Activated CD8-positive, alpha-beta memory T cell treated with anti-CD3 and anti-CD28 coated beads, Interleukin-2, amount 50 U/mL, for 24 hours (primary cell): ENCODE measurements at regions not wholly inside any gene's neighbourhood (a gene's known extent, or its start where the extent isn't known, plus 50 kb on each side); places are given as distances from the start of the nearest gene placed in this dataset.

Source experiments
- DNase-seq: peaks from one replicate; pipeline ENCODE4 v3.0.0-alpha.2; 2020; ENCODE audit errors: extremely low read depth

DNA sequence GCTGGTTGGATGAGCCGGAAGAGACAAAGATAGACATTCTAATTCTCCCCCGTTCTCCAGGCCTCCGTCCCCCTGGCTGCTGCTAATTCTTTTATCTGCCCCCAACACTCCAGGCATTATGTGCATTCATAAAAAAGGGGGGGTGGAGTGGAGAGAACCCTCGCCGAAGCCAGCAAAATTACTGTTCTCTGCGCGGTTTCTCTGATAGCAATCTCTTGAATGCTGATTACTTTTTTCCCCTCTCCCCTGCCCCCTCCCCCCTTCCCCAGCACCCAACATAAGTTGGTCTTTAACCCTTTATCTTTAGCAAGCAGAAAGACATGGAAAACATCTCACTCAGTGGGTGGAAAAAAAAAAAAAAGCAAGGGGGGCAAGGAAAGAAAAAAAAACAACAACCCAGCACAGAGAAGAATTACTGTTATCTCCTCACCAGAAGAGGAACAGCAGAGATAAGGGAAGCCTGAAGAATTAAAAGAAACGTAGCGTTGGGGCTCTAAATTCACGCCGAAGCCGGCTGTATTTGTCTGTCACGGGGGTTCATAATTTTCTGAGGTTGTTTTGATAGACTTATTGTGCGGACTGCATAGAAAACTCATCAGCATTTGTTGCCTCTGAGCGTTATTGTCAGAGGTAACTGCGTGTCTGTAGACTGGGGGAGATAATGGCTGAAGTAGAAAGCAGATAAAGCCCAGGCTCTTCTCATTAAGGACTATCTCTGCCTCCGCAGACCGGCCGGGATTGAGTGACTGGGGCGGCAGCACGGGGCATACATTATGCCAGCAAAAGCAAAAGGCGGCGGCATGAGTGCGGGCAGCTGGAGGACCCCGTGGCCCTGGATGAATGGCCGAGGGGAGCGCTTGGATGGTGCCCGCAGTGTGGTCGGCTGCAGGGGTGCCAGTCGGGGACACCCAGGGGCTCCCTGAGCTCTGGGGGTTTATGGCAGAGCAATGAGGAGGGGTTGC, 126.9 kb downstream of the MRM1 start:
- DNase-seq, result no peak

DNA sequence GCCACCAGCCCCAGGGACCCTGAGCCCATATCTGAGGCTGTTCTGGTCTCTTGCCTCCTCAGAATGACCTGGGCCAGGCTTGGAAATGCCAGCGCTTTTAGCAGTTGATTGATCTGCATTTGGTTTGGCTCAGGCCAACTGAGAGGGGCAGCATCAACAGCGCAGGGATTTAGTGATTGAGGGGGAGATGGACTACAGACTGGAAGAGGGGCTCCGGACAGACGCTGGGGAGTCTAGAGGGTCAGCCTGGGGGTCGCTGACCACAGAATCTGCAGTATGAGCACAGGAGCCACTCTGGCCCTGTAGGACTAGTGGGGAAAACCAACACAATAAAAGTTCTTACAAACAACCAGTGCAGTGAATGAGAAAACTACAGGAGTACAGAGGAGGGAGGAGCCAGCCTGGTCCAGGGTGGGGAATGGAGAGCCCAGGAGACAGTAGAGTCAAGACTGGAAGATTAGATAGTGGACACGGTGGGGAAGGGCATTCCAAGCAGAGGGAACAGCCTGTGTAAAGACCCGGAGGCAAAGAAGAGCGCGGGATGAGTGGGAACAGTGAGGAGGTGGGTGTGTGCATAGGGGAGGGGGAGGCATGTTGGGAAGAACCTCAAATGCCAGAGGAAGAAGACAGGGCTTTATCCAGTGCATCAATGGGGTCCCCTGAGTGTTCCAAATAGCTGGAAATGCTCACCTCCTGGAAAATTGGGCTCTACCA, 128.9 kb downstream of the MRM1 start:
- no peak for DNase-seq

GRCh38 chr17:36730857-36731490, 129.6 kb downstream of the MRM1 start:
- no peak for DNase-seq

DNA sequence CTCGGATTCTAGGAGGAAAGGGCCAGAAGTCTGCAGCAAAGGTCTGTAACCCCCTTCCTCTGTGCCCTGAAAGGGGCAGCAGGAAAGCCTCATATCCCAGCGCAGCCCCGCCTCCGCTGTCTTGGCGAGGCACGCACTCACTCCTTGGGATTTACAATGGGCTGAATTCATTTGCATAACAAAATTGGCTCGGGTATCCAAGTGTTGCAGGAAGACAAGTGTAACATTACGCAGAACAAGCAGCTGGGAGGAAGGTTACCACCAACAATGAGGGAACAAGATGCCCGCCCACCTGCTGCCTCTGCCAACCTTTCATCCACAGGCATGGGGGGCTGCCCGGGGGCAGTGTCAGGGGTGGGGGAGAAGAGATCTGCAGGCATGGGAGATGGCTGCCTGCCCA, 130.4 kb downstream of the MRM1 start:
- DNase-seq, result no peak

DNA sequence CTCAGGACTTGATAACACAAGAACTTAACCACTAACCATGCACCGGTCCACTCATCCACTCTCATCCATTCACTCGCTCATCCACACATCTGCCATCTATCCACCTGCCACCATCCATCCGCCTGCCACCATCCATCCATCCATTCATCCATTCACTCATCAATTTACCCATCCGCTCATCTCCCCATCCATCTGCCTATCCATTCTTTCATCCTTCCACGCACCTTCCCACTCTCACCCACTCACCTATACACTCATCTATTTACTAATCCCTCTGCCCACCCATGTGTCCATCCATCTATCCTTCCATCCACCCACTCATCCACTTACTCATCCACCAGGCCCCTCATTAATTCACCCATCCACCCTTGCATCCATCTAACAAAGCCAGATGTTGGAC, 131.0 kb downstream of the MRM1 start:
- DNase-seq, result no peak

- no peak for DNase-seq
These were observed 135.1 kb downstream of the MRM1 start for GRCh38 chr17:36736201-36737156.

DNA sequence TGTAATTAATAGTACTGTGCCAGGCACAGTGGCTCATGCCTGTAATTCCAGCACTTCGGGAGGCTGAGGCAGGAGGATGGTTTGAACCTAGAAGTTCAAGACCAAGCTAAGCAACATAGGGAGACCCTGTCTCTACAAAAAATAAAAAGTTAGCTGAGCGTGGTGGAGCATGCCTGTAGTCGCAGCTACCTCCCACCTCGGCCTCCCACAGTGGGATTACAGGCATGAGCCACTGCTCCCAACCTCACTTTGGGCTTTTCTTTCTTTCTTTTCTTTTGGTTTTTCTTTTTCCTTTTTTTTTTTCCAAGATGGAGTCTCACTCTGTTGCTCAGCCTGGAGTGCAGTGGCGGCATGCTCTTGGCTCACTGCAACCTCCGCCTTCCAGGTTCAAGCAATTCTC, 137.8 kb downstream of the MRM1 start:
- no peak for DNase-seq

GRCh38 chr17:36740157-36740556, 138.8 kb downstream of the MRM1 start:
- no peak for DNase-seq

DNA sequence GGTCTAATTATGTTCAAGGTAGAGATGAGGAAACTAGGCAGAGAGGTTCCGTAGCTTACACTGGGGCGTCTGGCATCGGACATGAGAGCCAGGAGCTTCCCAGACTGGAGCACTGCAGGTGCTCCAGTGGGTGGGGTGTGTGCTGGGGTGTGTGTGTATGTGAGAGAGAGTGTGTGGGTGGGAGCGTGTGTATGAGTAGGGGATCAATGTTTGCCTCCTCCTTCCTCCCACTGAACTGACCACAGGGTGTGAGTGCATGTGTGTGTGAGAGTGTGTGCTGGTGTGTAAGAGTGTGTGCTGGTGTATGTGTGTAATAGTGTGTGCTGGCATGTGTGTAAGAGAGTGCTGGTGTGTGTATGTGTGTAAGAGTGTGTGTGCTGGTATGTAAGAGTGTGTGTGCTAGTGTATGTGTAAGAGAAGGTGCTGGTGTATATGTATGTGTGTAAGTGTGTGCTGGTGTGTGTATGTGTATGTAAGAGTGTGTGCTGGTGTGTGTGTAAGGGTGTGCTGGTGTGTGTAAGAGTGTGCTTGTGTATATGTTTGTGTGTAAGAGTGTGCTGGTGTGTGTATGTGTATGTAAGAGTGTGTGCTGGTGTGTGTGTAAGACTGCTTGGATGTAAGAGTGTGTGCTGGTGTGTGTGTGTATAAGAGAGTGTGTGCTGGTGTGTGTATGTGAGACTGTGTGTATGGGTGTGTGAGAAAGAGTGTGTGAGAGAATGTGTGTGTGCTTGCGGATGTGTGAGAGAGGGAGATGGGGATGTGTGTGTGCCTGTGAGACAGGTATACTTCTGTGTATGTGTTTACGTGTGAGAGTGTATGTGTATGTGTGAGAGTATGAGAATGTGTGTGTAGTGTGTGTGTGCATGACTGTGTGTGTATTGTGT, 139.9 kb downstream of the MRM1 start:
- DNase-seq, result no peak

DNA sequence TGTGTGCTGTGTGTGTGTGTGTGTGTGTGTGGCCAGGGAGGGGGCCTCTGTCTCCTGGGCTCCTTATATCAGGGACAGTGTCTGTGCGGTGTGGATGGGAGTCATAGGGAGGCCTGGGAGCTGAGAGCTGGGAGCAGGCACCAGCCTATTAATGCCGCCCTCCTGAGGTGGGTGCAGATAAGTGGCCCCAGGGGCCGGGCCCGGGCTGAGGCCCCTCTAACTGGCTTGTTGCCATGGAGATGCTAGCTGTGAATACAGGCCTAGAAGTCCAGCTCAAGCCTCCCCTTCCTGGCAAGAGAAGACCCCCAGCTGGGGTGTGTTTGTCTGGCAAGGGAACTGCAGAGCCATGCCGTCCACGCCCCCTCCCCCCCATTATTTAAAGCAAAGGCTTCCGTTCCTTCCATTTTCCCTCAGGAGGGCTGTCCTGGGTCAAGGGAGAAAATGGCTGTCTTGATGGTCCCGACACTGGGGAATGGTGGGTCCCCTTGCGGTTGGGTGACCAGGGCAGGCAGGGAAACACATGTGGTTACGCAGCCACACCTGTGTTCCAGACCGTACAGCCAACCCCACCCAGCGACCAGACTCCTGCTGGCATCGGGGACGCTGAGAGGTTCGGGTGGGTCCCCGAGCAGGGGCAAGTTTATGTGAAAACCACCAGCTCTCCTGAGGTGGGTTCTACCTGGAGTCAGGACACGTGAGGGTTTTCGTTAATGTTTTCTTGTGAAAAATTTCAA, 141.1 kb downstream of the MRM1 start:
- DNase-seq, result no peak

DNA sequence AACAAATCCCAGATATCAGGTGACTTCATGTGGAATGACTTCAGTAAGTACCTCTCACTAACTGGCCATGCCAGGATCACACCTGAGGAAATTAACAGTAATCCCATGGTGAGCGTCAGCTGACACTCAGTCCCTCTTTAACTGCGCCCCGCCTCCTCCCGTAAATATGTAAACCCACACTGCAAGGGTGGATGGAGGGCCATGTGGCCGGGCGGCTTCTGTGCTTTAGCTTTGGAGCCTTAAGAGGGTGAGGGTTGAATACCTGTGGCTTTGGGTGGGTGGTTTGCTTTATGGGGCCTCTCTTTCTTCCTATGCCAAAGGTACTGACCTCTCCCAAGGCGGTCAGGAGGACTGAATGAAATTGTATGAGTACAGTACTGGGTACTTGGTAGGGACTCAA, 141.7 kb downstream of the MRM1 start:
- DNase-seq, result no peak

DNA sequence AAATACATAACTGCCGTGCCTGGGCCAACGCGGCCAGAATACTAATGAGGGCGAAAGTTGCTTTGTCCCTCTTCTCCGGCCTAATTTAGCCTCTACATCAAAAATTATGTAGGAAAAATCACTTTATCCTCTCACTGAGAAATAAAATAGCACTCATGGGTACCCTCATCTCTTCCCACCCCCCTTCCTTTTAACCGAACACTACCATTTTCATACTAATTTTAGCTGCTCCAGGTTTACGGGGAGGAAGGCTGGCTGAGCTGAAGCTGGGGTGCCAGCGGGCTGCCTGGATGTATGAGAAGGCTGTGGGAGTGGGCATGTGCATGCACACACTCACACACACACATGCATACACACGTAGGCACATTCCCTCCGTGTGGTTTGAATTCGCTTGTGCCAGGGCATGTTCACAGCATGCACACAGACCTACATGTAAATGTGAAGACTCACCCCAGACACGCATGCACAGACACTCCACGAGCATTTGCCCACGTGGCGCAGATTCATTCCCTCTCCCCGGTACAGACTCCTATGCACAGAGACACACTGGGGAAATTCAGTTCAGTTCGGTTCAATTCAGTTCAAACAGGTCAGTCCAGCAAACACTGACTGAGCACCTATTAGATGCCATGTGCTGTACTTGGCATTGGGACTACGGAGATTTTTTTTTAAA, 145.1 kb downstream of the MRM1 start:
- no peak for DNase-seq

DNA sequence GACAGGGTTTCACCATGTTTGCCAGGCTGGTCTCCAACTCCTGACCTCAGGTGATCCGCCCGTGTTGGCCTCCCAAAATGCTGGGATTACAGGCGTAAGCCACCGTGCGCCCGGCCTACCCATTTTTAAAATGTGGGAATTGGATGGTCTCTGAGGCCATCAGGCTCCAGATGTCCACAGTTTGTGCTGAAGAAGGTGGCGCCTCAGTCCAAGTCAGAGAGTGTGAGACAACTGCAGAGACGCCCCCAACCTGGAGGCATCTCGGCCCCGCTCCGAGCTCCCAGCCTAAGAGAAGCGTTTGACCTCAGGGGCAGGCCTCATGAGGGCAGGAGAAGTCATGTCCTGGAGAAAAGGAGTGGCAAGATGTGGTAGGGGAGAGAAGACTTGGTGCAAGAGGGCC, 146.5 kb downstream of the MRM1 start:
- no peak for DNase-seq

- no peak for DNase-seq
These were observed 146.9 kb downstream of the MRM1 start for GRCh38 chr17:36748272-36748671.

GRCh38 chr17:36749493-36749892, 148.1 kb downstream of the MRM1 start:
- no peak for DNase-seq

- no peak for DNase-seq
These were observed 149.0 kb downstream of the MRM1 start for GRCh38 chr17:36750316-36750885.

DNA sequence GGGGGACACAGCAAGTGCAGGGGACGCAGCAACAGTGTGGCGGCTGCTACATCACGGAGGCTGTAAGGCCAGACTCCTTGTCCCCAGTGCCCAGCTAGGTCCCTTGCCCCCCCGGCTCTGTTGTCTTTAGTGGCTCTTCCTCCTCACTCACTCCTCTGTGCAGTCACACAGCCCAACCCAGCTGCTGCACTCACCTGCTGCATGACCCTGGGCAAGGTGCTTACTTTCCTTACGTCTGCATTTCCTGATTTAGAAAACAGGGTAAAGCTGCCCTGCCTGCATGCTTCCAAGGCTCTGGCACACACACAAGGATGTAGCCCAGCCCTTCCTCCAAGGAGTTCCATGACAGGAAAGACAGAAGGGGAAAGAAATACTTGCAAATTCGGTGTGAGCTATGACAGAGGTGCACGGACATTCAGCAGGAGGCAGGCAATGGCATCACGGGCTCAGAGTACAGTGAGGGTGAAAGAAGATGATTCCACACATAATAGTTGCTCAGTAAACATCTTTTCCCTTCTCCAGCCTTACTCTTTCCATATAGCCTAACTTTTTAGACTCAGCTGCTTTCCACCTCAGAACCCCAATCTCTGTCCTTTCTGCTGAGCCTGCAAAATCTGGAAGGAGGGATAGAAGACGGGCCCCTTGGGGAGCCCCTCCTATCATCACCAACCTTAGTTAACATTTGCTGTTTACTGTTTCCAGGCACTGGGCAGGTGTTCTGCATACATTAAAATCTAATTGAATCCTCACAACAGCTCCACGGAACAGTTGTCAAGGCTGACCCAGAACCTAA, 150.9 kb downstream of the MRM1 start:
- no peak for DNase-seq

GRCh38 chr17:36755586-36755985, 154.2 kb downstream of the MRM1 start:
- no peak for DNase-seq
